Epithelial cell of proximal tubule (primary cell): ENCODE measurements at regions not wholly inside any gene's neighbourhood (a gene's known extent, or its start where the extent isn't known, plus 50 kb on each side); places are given as distances from the start of the nearest gene placed in this dataset.

ENCODE experiments used
- DNase-seq: peaks from one replicate; pipeline ENCODE4 v3.0.0-alpha.2; 2011; ENCODE audit warnings: low read depth
- H3K4me3 ChIP-seq: 2 replicates; pipeline ENCODE4 v1.5.1; 2011; ENCODE audit warnings: low read depth, mild to moderate bottlenecking, low read length
- CTCF ChIP-seq: conservative IDR thresholded peaks from 2 replicates; pipeline ENCODE4 v1.5.1; 2012; ENCODE audit warnings: low read depth, mild to moderate bottlenecking, low read length

- no peak for TF ChIP-seq CTCF
- H3K4me3 ChIP-seq: no peak overlapping the region
- DNase-seq: no peak
Measured at GRCh38 chr1:207971331-207972219, 60.6 kb upstream of the CD34 start.

GRCh38 chr1:207970329-207971233, 59.7 kb upstream of the CD34 start:
- H3K4me3 ChIP-seq: no peak overlapping the region
- TF ChIP-seq CTCF: no peak
- DNase-seq: no peak

- H3K4me3 ChIP-seq: no peak overlapping the region
- no peak for DNase-seq
- TF ChIP-seq CTCF: no peak
Measured at GRCh38 chr1:207969528-207969927, 58.6 kb upstream of the CD34 start.

- H3K4me3 ChIP-seq: no peak overlapping the region
- TF ChIP-seq CTCF: no peak
- no peak for DNase-seq
Measured at GRCh38 chr1:207968521-207969009, 57.6 kb upstream of the CD34 start.

- H3K4me3 ChIP-seq: no peak overlapping the region
- no peak for TF ChIP-seq CTCF
- DNase-seq: no peak
Measured at GRCh38 chr1:207967703-207968102, 56.8 kb upstream of the CD34 start.

GRCh38 chr1:207966521-207966920, 55.6 kb upstream of the CD34 start:
- TF ChIP-seq CTCF: no peak
- DNase-seq: no peak

More at GRCh38 chr1:207966521-207966920, 55.6 kb upstream of the CD34 start:
- no peak overlapping the region for H3K4me3 ChIP-seq
